ENCODE measurements at regions not wholly inside any gene's neighbourhood (a gene's known extent, or its start where the extent isn't known, plus 50 kb on each side); places are given as distances from the start of the nearest gene placed in this dataset.

GRCh38 chr13:44118881-44119280 lies 239.2 kb downstream of the LACC1 start:
- H3K27me3 Mint-ChIP-seq (ENCODE audit: insufficient read depth, unreplicated experiment) = no peaks in the 10 kb centered on the region
- Histone ChIP-seq H3K4me1 (no peaks in the 10 kb centered on the region), H3K9me3 (peaks cover 8% of the 10 kb centered on the region; the same call in 1 of the 2 replicates), H3K36me3 (ENCODE audit: control insufficient read depth, insufficient read depth, low read length) (no peaks in the 10 kb centered on the region), H3K27me3 (replicated peaks; ENCODE audit: control insufficient read depth, insufficient read depth, low read length) (no peaks in the 10 kb centered on the region), H3K4me3 (ENCODE audit: low read depth, low read length) (no peak overlapping the region)
- intact Hi-C loops (cut with micrococcal nuclease; ENCODE audit: unreplicated experiment) = no loop called here
- POLR2A ChIA-PET = no interaction called here
- no peaks in the 10 kb centered on the region for H3K36me3 Mint-ChIP-seq (ENCODE audit: insufficient read depth, unreplicated experiment)
- CTCF ChIA-PET = no interaction called here
- no peak overlapping the region for H3K27ac Mint-ChIP-seq (ENCODE audit: unreplicated experiment)
- no TSS peak for BruUV-seq (replicated peaks)
- DNase-seq = no peak
- no peak overlapping the region for H3K4me3 Mint-ChIP-seq (ENCODE audit: unreplicated experiment)
- H3K4me1 Mint-ChIP-seq (ENCODE audit: low read depth, unreplicated experiment) = no peaks in the 10 kb centered on the region
- TF ChIP-seq, protein P1, sequence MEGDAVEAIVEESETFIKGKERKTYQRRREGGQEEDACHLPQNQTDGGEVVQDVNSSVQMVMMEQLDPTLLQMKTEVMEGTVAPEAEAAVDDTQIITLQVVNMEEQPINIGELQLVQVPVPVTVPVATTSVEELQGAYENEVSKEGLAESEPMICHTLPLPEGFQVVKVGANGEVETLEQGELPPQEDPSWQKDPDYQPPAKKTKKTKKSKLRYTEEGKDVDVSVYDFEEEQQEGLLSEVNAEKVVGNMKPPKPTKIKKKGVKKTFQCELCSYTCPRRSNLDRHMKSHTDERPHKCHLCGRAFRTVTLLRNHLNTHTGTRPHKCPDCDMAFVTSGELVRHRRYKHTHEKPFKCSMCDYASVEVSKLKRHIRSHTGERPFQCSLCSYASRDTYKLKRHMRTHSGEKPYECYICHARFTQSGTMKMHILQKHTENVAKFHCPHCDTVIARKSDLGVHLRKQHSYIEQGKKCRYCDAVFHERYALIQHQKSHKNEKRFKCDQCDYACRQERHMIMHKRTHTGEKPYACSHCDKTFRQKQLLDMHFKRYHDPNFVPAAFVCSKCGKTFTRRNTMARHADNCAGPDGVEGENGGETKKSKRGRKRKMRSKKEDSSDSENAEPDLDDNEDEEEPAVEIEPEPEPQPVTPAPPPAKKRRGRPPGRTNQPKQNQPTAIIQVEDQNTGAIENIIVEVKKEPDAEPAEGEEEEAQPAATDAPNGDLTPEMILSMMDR (IDR thresholded peaks at IDR 0.05; ENCODE audit: insufficient read depth in 1 of 2, low read depth in 1 of 2, low read length in 1 of 2, severe bottlenecking in 1 of 2, unreplicated experiment in 1 of 2) = no peak
- peaks cover 12% of the 10 kb centered on the region for H3K9me3 Mint-ChIP-seq (ENCODE audit: unreplicated experiment)

DNA sequence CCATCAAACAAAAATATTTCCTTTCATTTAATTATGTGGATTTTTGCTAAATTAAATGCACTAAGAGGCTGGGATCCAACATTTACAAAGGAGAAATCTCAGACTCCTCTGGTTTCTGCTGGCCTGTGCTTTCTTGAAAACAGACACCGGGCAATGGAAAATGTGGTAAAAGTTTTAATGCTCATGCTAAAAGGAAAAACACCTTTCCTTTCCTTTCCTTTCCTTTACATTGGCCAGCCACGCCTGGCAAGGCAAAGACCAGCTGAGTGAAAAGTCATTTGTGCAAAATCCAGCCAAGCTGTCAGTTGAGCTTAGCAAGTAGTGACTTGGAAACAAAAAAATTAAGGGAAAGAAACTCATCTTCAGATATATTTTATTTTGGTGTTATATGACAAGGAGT lies 240.3 kb downstream of the LACC1 start:
- H3K4me1 ChIP-seq = no peaks in the 10 kb centered on the region
- H3K27me3 ChIP-seq (replicated peaks; ENCODE audit: control insufficient read depth, insufficient read depth, low read length) = no peaks in the 10 kb centered on the region
- H3K4me3 Mint-ChIP-seq (ENCODE audit: unreplicated experiment) = no peak overlapping the region
- ChIA-PET POLR2A (no interaction called here), CTCF (no interaction called here)
- DNase-seq = no peak
- H3K27me3 Mint-ChIP-seq (ENCODE audit: insufficient read depth, unreplicated experiment) = no peaks in the 10 kb centered on the region
- peaks cover 13% of the 10 kb centered on the region; the same call in 1 of the 2 replicates for H3K9me3 ChIP-seq
- no TSS peak for BruUV-seq (replicated peaks)
- H3K36me3 Mint-ChIP-seq (ENCODE audit: insufficient read depth, unreplicated experiment) = no peaks in the 10 kb centered on the region
- TF ChIP-seq, protein P1 (IDR thresholded peaks at IDR 0.05; ENCODE audit: insufficient read depth in 1 of 2, low read depth in 1 of 2, low read length in 1 of 2, severe bottlenecking in 1 of 2, unreplicated experiment in 1 of 2) = no peak
- H3K9me3 Mint-ChIP-seq (ENCODE audit: unreplicated experiment) = peaks cover 18% of the 10 kb centered on the region
- H3K4me1 Mint-ChIP-seq (ENCODE audit: low read depth, unreplicated experiment) = no peaks in the 10 kb centered on the region
- H3K27ac Mint-ChIP-seq (ENCODE audit: unreplicated experiment) = no peak overlapping the region
- no peak overlapping the region for H3K4me3 ChIP-seq (ENCODE audit: low read depth, low read length)
- no peaks in the 10 kb centered on the region for H3K36me3 ChIP-seq (ENCODE audit: control insufficient read depth, insufficient read depth, low read length)
- intact Hi-C loops (cut with micrococcal nuclease; ENCODE audit: unreplicated experiment) = no loop called here

DNA sequence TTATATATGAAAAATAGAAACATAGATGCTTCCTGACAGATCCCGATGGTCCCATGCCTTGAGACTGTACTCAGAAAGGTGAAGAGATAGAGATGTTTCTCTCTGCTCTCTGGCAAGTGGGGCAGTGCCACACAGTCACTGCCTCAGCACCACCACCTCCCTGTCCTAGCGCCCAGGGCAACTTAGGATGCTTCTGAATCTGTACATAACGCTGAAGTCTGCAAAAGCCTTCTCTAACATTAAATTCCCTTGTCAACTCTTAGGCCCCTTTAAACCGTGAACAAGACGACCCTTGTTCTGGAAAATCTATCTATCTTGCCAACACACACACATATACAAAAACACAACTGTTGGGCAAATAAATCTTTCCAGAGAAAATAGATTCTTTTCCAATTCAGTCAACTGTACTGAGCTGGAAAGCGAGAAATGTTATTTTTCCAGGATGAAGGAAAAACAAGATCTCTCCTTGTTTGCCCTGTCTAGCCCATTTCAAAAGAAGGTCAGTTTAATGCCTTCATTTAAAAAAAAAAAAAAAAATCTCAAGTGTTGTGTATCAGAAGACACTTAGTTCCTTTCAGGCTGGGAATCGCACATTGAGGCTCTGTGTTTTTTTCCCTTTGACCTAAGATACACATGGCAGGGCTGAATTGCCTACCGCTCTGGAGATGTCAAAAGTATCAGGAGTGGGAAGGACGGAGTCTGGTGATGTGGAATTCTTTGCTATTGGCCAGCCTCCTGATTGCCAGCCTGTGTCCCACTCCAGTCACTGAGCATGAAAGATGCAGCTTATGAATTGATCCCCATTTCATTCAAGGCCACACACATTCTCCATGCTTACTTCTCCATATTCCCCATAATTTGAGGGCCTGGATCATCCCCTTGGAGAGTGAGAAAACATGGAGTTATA lies 241.4 kb downstream of the LACC1 start:
- POLR2A ChIA-PET = no interaction called here
- no peak for DNase-seq
- H3K4me3 ChIP-seq (ENCODE audit: low read depth, low read length) = no peak overlapping the region
- H3K27me3 Mint-ChIP-seq (ENCODE audit: insufficient read depth, unreplicated experiment) = no peaks in the 10 kb centered on the region
- H3K4me3 Mint-ChIP-seq (ENCODE audit: unreplicated experiment) = no peak overlapping the region
- no peaks in the 10 kb centered on the region for H3K4me1 Mint-ChIP-seq (ENCODE audit: low read depth, unreplicated experiment)
- TF ChIP-seq, protein P1 (IDR thresholded peaks at IDR 0.05; ENCODE audit: insufficient read depth in 1 of 2, low read depth in 1 of 2, low read length in 1 of 2, severe bottlenecking in 1 of 2, unreplicated experiment in 1 of 2) = no peak
- no peaks in the 10 kb centered on the region for H3K36me3 Mint-ChIP-seq (ENCODE audit: insufficient read depth, unreplicated experiment)
- H3K4me1 ChIP-seq = no peaks in the 10 kb centered on the region
- BruUV-seq (replicated peaks) = no TSS peak
- CTCF ChIA-PET = no interaction called here
- H3K9me3 Mint-ChIP-seq (ENCODE audit: unreplicated experiment) = peaks cover 18% of the 10 kb centered on the region
- intact Hi-C loops (cut with micrococcal nuclease; ENCODE audit: unreplicated experiment) = no loop called here
- peaks cover 13% of the 10 kb centered on the region; the same call in 1 of the 2 replicates for H3K9me3 ChIP-seq
- H3K27me3 ChIP-seq (replicated peaks; ENCODE audit: control insufficient read depth, insufficient read depth, low read length) = no peaks in the 10 kb centered on the region
- no peak overlapping the region for H3K27ac Mint-ChIP-seq (ENCODE audit: unreplicated experiment)
- no peaks in the 10 kb centered on the region for H3K36me3 ChIP-seq (ENCODE audit: control insufficient read depth, insufficient read depth, low read length)

Measured in Caco-2 (cell line).